Ramos (cell line): ENCODE measurements at regions not wholly inside any gene's neighbourhood (a gene's known extent, or its start where the extent isn't known, plus 50 kb on each side); places are given as distances from the start of the nearest gene placed in this dataset.

Experiments used
- in situ Hi-C: fragments of 300-500 bp; cut with MboI; formaldehyde crosslinking; loops from one replicate; pipeline ENCODE4 v1.14.3; 2022; ENCODE audit warnings: low sequenced_read_pairs; ENCODE audit not compliant: unreplicated experiment

- in situ Hi-C loops = no loop called here
Measured at GRCh38 chr13:74084375-74084935, 49.7 kb downstream of the KLF12 start.

- in situ Hi-C loops = no loop called here
Measured at GRCh38 chr13:74082741-74083160, 51.5 kb downstream of the KLF12 start.

- in situ Hi-C loops = no loop called here
Measured at GRCh38 chr13:74080762-74081161, 53.4 kb downstream of the KLF12 start.

- in situ Hi-C loops = no loop called here
Measured at GRCh38 chr13:74077792-74078191, 56.4 kb downstream of the KLF12 start.

- in situ Hi-C loops = no loop called here
Measured at GRCh38 chr13:74077375-74077774, 56.8 kb downstream of the KLF12 start.

- in situ Hi-C loops = no loop called here
Measured at GRCh38 chr13:74074723-74075122, 59.5 kb downstream of the KLF12 start.

GRCh38 chr13:74073274-74073673 is 60.9 kb downstream of the KLF12 start:
- in situ Hi-C loops = no loop called here

GRCh38 chr13:74070513-74070912 is 63.7 kb downstream of the KLF12 start:
- in situ Hi-C loops = no loop called here

- in situ Hi-C loops = no loop called here
Measured at GRCh38 chr13:74070065-74070464, 64.1 kb downstream of the KLF12 start.

GRCh38 chr13:74068471-74068870 is 65.7 kb downstream of the KLF12 start:
- in situ Hi-C loops = no loop called here

- in situ Hi-C loops = no loop called here
Measured at GRCh38 chr13:74067818-74068217, 66.4 kb downstream of the KLF12 start.

GRCh38 chr13:74066937-74067336 is 67.3 kb downstream of the KLF12 start:
- in situ Hi-C loops = no loop called here

GRCh38 chr13:74064805-74065312 is 69.3 kb downstream of the KLF12 start:
- in situ Hi-C loops = no loop called here

- in situ Hi-C loops = no loop called here
Measured at GRCh38 chr13:74063533-74064100, 70.6 kb downstream of the KLF12 start.

- in situ Hi-C loops = no loop called here
Measured at GRCh38 chr13:74062933-74063332, 71.3 kb downstream of the KLF12 start.

- in situ Hi-C loops = no loop called here
Measured at GRCh38 chr13:74061926-74062595, 72.1 kb downstream of the KLF12 start.

GRCh38 chr13:74056801-74057542 is 77.2 kb downstream of the KLF12 start:
- in situ Hi-C loops = no loop called here

GRCh38 chr13:74052402-74052928 is 81.7 kb downstream of the KLF12 start:
- in situ Hi-C loops = no loop called here

- in situ Hi-C loops = no loop called here
Measured at GRCh38 chr13:74048756-74049155, 85.4 kb downstream of the KLF12 start.

GRCh38 chr13:74047931-74048600 is 86.1 kb downstream of the KLF12 start:
- in situ Hi-C loops = no loop called here
